BJ (cell line): ENCODE measurements at regions not wholly inside any gene's neighbourhood (a gene's known extent, or its start where the extent isn't known, plus 50 kb on each side); places are given as distances from the start of the nearest gene placed in this dataset.
"Not testable (repeated sequence)": the region's sequence is repeated elsewhere in the genome, so short reads cannot be mapped to it uniquely, and the experiment has no call there.

Experiments
- CTCF ChIA-PET: fragments of 350-600 bp; formaldehyde crosslinking; extraction: SDS; loops from one replicate; lab custom pipeline; 2021; ENCODE audit warnings: antibody characterized with exemption, inconsistent platforms; lab: Yijun Ruan, JAX
- POLR2A ChIA-PET: fragments of 300-600 bp; sonication (Branson Sonifier 250); formaldehyde crosslinking; extraction: SDS; loops from one replicate; lab custom pipeline; 2021; ENCODE audit warnings: antibody characterized with exemption; lab: Charles Lee
- DNase-seq: peaks from one replicate; pipeline ENCODE4 v3.0.0-alpha.2; 2011; ENCODE audit warnings: low read depth
- H3K27me3 ChIP-seq: 2 replicates; pipeline ENCODE4 v1.6.0; 2011; ENCODE audit warnings: low read length; ENCODE audit not compliant: control insufficient read depth, insufficient read depth
- H3K36me3 ChIP-seq: 2 replicates; pipeline ENCODE4 v1.5.1; 2011; ENCODE audit warnings: low read length; ENCODE audit not compliant: control insufficient read depth, insufficient read depth
- H3K4me3 ChIP-seq: 2 replicates; pipeline ENCODE4 v1.5.1; 2011; ENCODE audit warnings: low read depth, mild to moderate bottlenecking, control low read depth, low read length
- CTCF ChIP-seq: IDR thresholded peaks from 2 replicates; pipeline ENCODE4 v1.5.1; 2011; ENCODE audit warnings: low read depth, mild to moderate bottlenecking, control low read depth, inconsistent platforms, low read length, moderate library complexity; ENCODE audit not compliant: insufficient read depth

GRCh38 chr4:54587107-54587891 lies 70.5 kb upstream of the KIT start:
- POLR2A ChIA-PET, result no interaction called here
- Histone ChIP-seq H3K36me3 (no peaks in the 10 kb centered on the region), H3K4me3 (no peak overlapping the region), H3K27me3 (no peaks in the 10 kb centered on the region)
- CTCF ChIA-PET, result interaction anchor here (1.3 kb wide), 1 partner anchor 13 kb away, joined by 4 read pairs; no protein-coding TSS in a partner anchor
- DNase-seq, result no peak
- no peak for TF ChIP-seq CTCF

GRCh38 chr4:54588404-54588803 lies 69.4 kb upstream of the KIT start:
- POLR2A ChIA-PET, result no interaction called here
- Histone ChIP-seq H3K36me3 (no peaks in the 10 kb centered on the region), H3K4me3 (no peak overlapping the region), H3K27me3 (no peaks in the 10 kb centered on the region)
- CTCF ChIA-PET, result interaction anchor here (0.7 to 1.4 kb wide), 3 partner anchors 12 to 49 kb away, joined by 3 to 4 read pairs (median 3); no protein-coding TSS in a partner anchor
- TF ChIP-seq CTCF, result no peak
- DNase-seq, result no peak

- no peak overlapping the region for H3K4me3 ChIP-seq
- H3K27me3 ChIP-seq, result no peaks in the 10 kb centered on the region
- CTCF ChIA-PET, result interaction anchor here (1.4 kb wide), 1 partner anchor 30 kb away, joined by 3 read pairs; no protein-coding TSS in a partner anchor
- no peak for TF ChIP-seq CTCF
- POLR2A ChIA-PET, result interaction anchor here (0.6 kb wide), 1 partner anchor 69 kb away, joined by 3 read pairs; no protein-coding TSS in a partner anchor
- no peak for DNase-seq
- H3K36me3 ChIP-seq, result no peaks in the 10 kb centered on the region
Observed at GRCh38 chr4:54589586-54589985, 68.2 kb upstream of the KIT start.

- Histone ChIP-seq H3K36me3 (no peaks in the 10 kb centered on the region), H3K27me3 (no peaks in the 10 kb centered on the region), H3K4me3 (no peak overlapping the region)
- DNase-seq, result no peak
- TF ChIP-seq CTCF, result no peak
- POLR2A ChIA-PET, result no interaction called here
- CTCF ChIA-PET, result interaction anchor here (1.8 kb wide), 1 partner anchor 7 kb away, joined by 5 read pairs; no protein-coding TSS in a partner anchor
Observed at GRCh38 chr4:54593795-54594322, 63.9 kb upstream of the KIT start.

GRCh38 chr4:54596201-54596600 lies 61.6 kb upstream of the KIT start:
- Histone ChIP-seq H3K27me3 (no peaks in the 10 kb centered on the region), H3K36me3 (no peaks in the 10 kb centered on the region), H3K4me3 (no peak overlapping the region)
- ChIA-PET CTCF (no interaction called here), POLR2A (no interaction called here)
- TF ChIP-seq CTCF, result no peak
- DNase-seq, result no peak

GRCh38 chr4:54597678-54598077 lies 60.1 kb upstream of the KIT start:
- DNase-seq, H3K27me3 ChIP-seq, H3K36me3 ChIP-seq, H3K4me3 ChIP-seq, POLR2A ChIA-PET: not testable (repeated sequence)
- CTCF ChIA-PET, result interaction anchor here (0.6 kb wide), 1 partner anchor 54 kb away, joined by 3 read pairs; no protein-coding TSS in a partner anchor

- CTCF ChIA-PET, H3K36me3 ChIP-seq, POLR2A ChIA-PET, H3K27me3 ChIP-seq, H3K4me3 ChIP-seq, DNase-seq: not testable (repeated sequence)
Observed at GRCh38 chr4:54602175-54602574, 55.6 kb upstream of the KIT start.
